ENCODE measurements at regions not wholly inside any gene's neighbourhood (a gene's known extent, or its start where the extent isn't known, plus 50 kb on each side); places are given as distances from the start of the nearest gene placed in this dataset.

DNA sequence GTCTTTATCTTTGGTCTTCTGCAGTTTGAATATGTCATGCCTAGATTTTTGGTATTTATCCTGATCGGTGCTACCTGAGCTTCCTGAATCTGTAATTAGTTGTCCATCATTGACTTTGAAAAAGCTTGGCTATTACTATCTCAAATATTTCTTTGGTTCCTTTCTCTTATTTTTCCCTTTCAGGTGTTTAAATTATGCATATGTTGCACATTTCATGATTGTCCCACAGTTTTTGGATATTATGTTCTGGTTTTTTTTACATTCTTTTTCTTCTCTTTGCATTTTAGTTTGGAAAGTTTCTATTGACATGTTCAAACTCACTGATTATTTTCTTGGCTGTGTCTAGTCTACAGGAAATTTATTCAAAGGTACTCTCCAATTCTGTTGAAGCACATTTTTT, 840.3 kb upstream of the LRRC4C start:
- DNase-seq, result no peak
- TF ChIP-seq, protein P1, sequence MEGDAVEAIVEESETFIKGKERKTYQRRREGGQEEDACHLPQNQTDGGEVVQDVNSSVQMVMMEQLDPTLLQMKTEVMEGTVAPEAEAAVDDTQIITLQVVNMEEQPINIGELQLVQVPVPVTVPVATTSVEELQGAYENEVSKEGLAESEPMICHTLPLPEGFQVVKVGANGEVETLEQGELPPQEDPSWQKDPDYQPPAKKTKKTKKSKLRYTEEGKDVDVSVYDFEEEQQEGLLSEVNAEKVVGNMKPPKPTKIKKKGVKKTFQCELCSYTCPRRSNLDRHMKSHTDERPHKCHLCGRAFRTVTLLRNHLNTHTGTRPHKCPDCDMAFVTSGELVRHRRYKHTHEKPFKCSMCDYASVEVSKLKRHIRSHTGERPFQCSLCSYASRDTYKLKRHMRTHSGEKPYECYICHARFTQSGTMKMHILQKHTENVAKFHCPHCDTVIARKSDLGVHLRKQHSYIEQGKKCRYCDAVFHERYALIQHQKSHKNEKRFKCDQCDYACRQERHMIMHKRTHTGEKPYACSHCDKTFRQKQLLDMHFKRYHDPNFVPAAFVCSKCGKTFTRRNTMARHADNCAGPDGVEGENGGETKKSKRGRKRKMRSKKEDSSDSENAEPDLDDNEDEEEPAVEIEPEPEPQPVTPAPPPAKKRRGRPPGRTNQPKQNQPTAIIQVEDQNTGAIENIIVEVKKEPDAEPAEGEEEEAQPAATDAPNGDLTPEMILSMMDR (IDR thresholded peaks at IDR 0.05), result no peak
- H3K4me3 ChIP-seq, result no peak overlapping the region
- H3K27ac ChIP-seq, result no peak overlapping the region
- H3K9me3 ChIP-seq, result no peaks in the 10 kb centered on the region
- no peak for ATAC-seq
- no peaks in the 10 kb centered on the region for H3K36me3 ChIP-seq
- intact Hi-C loops (cut with DNase I), result no loop called here
- H3K27me3 ChIP-seq, result no peaks in the 10 kb centered on the region
- H3K4me1 ChIP-seq, result no peaks in the 10 kb centered on the region

DNA sequence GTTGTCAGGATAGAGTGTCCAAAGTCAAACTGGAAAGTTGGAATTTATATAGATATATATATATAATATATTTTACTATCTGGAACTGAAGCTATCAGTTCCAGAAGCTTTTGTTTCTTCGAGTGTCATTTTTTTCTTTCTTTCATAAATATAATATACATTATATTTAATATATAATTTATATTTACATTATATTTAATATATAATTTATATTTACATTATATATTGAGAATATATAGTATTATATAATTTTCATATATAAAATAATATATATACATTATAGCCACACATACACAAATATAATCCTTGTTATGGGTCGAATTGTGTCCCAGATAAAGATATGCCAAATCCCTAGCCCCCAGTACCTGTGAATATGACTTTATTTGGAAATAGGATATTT, 842.3 kb upstream of the LRRC4C start:
- no peak for DNase-seq
- Histone ChIP-seq H3K27ac (no peak overlapping the region), H3K27me3 (no peaks in the 10 kb centered on the region), H3K9me3 (no peaks in the 10 kb centered on the region), H3K4me3 (no peak overlapping the region), H3K36me3 (no peaks in the 10 kb centered on the region), H3K4me1 (no peaks in the 10 kb centered on the region)
- no peak for ATAC-seq
- TF ChIP-seq, protein P1 (IDR thresholded peaks at IDR 0.05), result no peak
- intact Hi-C loops (cut with DNase I), result no loop called here

DNA sequence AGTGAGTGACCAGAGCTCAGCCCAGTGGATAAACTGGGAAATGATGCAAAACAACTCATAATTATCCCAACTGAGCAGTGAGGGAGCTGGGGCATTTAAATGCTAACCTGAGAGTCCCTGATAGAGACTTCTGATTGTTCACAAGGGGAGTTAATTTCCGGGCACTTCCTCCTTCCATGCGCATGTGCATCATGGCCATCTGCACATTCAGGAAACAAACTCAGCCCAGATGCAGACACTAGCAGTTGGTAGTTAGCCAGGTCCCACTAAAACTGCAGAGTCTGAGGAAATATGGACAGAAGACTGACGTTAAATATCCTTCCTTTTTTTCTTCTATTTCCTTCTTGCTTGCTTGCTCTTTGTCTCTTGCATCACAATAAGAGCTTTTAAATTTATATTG, 852.1 kb upstream of the LRRC4C start:
- intact Hi-C loops (cut with DNase I), result no loop called here
- H3K27me3 ChIP-seq, result no peaks in the 10 kb centered on the region
- H3K4me1 ChIP-seq, result no peaks in the 10 kb centered on the region
- no peak overlapping the region for H3K4me3 ChIP-seq
- ATAC-seq, result no peak
- no peaks in the 10 kb centered on the region for H3K36me3 ChIP-seq
- no peaks in the 10 kb centered on the region for H3K9me3 ChIP-seq
- no peak overlapping the region for H3K27ac ChIP-seq
- no peak for DNase-seq
- TF ChIP-seq, protein P1 (IDR thresholded peaks at IDR 0.05), result no peak

DNA sequence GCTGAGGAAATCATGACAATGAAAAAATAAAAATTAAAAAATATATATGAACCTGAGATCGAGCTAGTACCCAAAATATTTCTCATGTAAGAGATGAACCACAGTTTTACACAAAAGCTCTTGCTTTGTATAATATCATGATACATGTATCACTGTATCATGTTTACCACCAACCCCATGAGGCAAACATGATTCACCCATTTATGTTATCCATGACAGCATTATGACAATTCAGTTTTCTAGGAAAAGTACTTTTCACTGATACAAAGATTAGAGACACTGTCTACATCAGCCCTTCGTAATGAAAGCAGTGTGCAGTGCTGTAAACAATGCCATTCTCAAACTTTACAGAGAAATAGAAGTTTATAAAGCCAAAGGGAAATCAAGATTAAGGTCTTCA, 852.5 kb upstream of the LRRC4C start:
- intact Hi-C loops (cut with DNase I), result no loop called here
- H3K27me3 ChIP-seq, result no peaks in the 10 kb centered on the region
- TF ChIP-seq, protein P1 (IDR thresholded peaks at IDR 0.05), result no peak
- DNase-seq (no peak), ATAC-seq (no peak)
- no peaks in the 10 kb centered on the region for H3K36me3 ChIP-seq
- no peak overlapping the region for H3K27ac ChIP-seq
- no peak overlapping the region for H3K4me3 ChIP-seq
- no peaks in the 10 kb centered on the region for H3K9me3 ChIP-seq
- no peaks in the 10 kb centered on the region for H3K4me1 ChIP-seq

DNA sequence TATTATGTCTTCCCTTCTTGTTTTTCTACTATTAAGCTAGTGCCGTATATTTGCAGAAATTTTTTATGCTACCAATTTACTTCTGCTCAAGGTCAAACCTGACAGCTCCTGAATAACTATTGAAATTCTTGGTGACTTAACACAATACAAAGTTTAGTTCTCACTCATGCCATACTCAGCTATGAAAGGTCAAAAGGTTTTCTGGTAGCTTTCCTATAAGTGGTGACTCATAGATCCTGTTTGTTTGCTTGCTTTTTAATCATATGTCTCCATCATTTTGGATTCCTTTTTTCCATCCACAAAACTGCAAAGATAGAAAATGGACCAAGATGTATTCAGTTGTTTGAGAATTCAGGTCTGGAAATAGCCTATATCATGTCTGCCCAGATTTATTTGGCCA, 855.8 kb upstream of the LRRC4C start:
- intact Hi-C loops (cut with DNase I), result no loop called here
- TF ChIP-seq, protein P1 (IDR thresholded peaks at IDR 0.05), result no peak
- Histone ChIP-seq H3K27ac (no peak overlapping the region), H3K27me3 (no peaks in the 10 kb centered on the region), H3K4me1 (no peaks in the 10 kb centered on the region), H3K9me3 (no peaks in the 10 kb centered on the region), H3K36me3 (no peaks in the 10 kb centered on the region), H3K4me3 (no peak overlapping the region)
- no peak for ATAC-seq
- no peak for DNase-seq

DNA sequence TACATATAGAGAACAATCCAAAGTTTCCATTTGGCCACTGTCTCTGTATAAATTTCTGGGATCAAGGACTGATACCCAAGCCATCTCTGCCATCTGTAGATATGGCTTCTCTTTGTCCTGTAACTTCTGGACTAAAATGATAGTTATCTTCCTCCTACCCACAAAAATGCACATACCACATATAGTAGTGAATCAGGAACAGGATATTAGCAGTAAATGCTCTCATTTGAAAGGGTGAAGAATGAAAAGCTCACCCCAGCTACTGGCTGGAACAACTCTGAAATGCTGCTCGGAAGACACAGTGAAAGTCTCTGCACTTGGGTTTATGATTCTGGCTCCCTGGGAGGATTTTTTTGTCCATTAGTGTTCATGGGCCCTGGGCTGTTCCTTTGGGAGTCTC, 856.4 kb upstream of the LRRC4C start:
- Histone ChIP-seq H3K4me1 (no peaks in the 10 kb centered on the region), H3K27me3 (no peaks in the 10 kb centered on the region), H3K4me3 (no peak overlapping the region), H3K9me3 (no peaks in the 10 kb centered on the region), H3K27ac (no peak overlapping the region), H3K36me3 (no peaks in the 10 kb centered on the region)
- intact Hi-C loops (cut with DNase I), result no loop called here
- DNase-seq, result no peak
- TF ChIP-seq, protein P1 (IDR thresholded peaks at IDR 0.05), result no peak
- no peak for ATAC-seq

All from upper lobe of right lung (tissue), 1 donor.